Activated CD4-positive, CD25-positive, alpha-beta regulatory T cell treated with anti-CD3 and anti-CD28 coated beads, Interleukin-2, amount 50 U/mL, for 24 hours (primary cell): ENCODE measurements at regions not wholly inside any gene's neighbourhood (a gene's known extent, or its start where the extent isn't known, plus 50 kb on each side); places are given as distances from the start of the nearest gene placed in this dataset.
"Not testable (repeated sequence)": the region's sequence is repeated elsewhere in the genome, so short reads cannot be mapped to it uniquely, and the experiment has no call there.

Experiments used
- ATAC-seq, 2 donors: fragments of 150-1000 bp; cut with Tn5 transposase; one replicate each; pipeline ENCODE4 v1.10.0; 2021; ENCODE audit warnings: mild to moderate bottlenecking in 1 of 2, moderate library complexity in 1 of 2

DNA sequence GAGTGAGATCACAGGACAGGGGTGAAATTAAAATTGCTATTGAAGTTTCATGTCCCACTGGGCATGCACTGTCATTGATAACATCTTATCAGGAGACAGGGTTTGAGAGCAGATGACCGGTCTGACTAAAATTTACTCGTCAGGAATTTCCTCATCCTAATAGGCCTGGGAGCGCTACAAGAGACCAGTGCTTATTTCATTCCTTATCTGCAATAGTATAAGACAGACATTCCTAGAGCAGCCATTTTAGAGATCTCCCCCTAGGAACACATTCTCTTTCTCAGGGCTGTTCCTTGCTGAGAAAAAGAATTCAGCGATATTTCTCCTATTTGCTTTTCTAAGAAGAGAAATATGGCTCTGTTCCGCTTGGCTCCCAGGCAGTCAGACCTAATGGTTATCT lies 181.4 kb upstream of the ETV3 start:
- ATAC-seq, result no peak

DNA sequence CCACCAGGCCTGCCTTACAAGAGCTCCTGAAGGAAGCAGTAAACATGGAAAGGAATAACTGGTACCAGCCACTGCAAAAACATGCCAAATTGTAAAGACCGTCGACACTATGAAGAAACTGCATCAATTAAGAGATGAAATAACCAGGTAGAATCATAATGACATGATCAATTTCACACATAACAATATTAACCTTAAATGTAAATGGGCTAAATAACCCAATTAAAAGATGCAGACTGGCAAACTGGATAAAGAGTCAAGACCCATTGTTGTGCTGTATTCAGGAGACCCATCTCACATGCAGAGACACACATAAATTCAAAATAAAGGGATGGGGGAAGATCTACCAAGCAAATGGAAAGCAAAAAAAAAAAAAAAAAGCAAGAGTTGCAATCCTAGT lies 179.0 kb upstream of the ETV3 start:
- not testable (repeated sequence) for ATAC-seq

DNA sequence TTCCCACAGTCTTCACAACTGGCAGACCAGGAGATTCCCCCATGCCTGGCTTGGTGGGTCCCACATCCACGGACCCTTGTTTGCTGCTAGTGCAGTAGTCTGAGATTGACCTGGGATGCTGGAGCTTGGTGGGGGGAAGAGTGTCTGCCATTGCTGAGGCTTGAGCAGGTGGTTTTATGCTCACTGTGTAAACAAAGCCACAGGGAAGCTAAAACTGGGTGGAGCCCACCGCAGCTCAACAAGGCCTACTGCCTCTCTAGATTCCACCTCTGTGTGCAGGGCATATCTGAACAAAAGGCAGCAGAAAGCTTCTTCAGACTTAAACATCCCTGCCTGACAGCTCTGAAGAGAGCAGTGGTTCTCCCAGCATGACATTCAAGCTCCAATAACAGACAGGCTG lies 177.3 kb upstream of the ETV3 start:
- ATAC-seq, result no peak

GRCh38 chr1:157314408-157314807 lies 176.2 kb upstream of the ETV3 start:
- ATAC-seq, result no peak

DNA sequence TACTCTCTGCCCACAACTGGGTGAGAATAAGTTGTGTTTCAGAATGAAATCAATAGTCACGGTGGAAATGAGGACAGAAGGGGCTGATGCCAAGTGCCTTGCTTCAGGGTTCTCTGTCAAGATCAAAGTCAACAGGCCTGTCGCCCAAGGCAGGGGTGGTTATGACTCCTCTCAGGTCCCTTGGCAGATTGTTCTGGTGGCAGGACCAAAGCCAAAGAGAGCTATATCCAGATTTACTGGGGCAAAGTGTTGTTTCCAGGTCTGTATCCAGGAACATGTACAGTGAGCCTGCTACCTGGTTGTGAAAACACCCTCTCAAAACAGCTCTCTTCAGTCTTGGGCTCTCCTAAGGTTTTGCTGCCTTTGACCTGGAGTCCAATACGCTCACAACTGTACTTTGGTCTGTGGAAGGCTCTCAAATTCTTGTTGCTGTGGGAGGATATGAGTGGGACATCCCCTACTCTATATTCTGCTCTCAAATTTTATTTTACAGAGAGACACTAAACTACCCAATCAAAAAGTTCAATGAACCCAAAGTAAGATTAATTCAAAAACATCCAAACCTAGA lies 175.1 kb upstream of the ETV3 start:
- no peak for ATAC-seq

- ATAC-seq, result no peak
Observed at GRCh38 chr1:157312082-157312812, 174.1 kb upstream of the ETV3 start.

GRCh38 chr1:157311730-157312081 lies 173.5 kb upstream of the ETV3 start:
- ATAC-seq, result no peak

- ATAC-seq, result not testable (repeated sequence)
Observed at GRCh38 chr1:157310805-157311729, 172.9 kb upstream of the ETV3 start.

GRCh38 chr1:157310401-157310800 lies 172.2 kb upstream of the ETV3 start:
- no peak for ATAC-seq

DNA sequence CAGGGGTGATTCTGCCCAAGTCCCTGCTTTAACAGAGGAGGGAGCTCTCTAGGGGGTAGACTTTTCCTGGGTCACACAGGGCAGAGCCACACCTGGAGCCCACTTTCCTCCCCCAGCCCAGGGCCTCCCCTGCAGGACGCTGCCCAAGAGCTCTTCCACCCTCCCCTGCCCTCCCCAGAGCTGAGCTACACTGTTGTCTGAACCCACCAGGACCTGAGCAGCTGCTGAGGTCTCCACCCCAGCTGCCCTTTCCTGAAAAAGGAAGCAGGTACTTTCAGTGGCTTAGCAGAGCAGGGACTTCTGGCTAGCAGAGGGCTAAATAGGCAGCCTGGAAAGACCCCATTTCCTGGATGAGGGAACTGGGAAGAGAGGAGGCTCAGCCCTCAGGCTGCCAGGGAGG lies 169.3 kb upstream of the ETV3 start:
- peak in 1 of 2 donors; percentile 21 for ATAC-seq

GRCh38 chr1:157306896-157307295 lies 168.7 kb upstream of the ETV3 start:
- ATAC-seq, result no peak

- no peak for ATAC-seq
Observed at GRCh38 chr1:157304271-157304670, 166.1 kb upstream of the ETV3 start.

DNA sequence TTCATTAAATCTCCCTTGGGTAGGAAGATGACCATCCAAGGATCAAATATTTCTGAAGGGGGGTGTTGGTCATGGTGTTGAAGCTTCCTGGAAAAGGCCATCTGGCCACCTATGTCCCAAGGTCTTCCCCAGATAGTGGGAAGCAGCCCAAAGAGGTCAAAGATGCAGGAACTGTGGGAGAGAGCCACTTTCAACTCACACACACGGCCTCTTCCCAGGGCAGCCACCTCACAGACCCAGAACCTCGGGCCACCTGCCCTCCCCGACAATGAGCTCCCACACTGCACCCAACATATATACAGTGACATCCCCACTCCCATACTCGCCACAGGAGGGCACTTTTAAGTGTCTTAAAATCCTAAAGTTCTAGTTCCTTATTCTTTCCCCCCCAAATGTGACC lies 164.5 kb upstream of the ETV3 start:
- ATAC-seq, result no peak

GRCh38 chr1:157302199-157302497 lies 164.0 kb upstream of the ETV3 start:
- no peak for ATAC-seq

DNA sequence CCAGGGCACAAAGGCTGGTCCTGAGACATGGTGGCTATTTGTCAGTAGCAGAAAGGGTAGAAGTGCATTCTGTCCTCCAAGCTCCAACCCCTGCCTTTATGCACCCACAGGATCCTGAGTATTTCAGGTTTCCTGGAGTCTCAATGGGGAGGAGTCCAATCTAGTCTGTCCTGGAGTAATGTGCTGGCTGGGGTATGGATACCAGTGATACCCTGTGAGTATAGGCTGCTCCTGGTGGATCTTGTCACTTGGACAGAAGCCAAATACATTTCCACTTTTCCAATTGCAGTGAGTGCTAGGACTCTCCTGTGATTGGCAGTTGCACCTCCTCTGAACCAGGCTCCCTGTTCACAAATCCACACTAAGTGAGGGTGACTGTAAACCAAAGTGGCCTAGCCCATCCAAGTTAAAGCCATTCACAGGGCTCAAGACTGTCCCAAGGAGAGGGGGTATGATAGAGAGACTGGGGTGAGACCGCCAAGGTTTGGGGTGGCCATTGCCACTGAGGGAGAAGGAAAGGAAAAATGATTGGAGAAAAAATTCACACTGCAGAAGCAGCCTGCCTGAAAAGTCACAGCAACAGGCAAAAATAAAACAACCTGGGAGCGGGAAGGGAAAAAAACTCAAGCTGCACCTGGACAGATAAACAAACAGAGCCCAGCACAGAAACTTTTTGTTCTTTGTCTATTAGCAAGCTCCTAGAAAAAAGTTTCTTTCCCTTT lies 163.4 kb upstream of the ETV3 start:
- no peak for ATAC-seq

DNA sequence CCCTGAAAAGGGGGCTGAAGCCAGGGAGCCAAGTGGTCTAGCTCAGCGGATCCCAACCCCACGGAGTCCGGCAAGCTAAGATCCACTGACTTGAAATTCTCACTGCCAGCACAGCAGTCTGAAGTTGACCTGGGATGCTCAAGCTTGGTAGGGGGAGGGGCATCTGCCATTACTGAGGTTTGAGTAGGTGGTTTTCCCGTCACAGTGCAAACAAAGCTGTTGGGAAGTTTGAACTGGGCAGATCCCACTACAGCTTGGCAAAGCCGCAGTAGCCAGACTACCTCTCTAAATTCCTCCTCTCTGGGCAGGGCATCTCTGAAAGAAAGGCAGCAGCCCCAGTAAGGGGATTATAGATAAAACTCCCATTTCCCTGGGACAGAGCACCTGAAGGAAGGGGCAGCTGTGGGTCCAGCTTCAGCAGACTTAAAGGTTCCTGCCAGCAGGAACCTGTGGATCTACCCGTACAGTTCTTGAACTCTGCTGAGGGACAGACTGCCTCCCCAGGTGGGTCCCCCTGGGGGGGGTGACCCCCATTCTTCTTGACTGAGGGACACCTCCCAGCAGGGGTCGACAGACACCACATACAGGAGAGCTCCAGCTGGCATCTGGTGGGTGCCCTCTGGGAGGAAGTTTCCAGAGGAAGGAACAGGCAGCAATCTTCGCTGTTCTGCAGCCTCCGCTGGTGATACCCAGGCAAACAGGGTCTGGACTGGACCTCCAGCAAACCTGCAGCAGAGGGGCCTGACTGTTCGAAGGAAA lies 156.4 kb upstream of the ETV3 start:
- not testable (repeated sequence) for ATAC-seq

- ATAC-seq, result no peak
Observed at GRCh38 chr1:157292809-157293564, 154.8 kb upstream of the ETV3 start.

DNA sequence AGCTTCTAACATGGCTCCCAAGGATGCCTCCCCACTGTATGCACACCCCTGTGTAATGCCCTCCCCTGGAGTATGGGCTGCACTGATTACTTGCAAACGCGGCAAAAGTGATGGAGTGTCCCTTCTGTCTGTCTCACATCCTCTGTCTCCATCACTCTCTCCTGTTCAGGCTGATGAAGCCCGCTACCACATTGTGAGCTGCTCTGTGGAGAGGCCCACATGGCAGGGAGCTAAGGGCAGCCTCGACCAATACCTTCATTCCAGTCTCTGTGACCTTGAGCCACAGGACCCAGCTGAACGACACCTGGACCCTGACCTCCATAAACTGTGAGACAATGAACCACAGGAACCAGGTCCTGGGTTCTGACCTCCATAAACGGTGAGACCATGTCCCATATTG lies 154.1 kb upstream of the ETV3 start:
- ATAC-seq, result no peak

DNA sequence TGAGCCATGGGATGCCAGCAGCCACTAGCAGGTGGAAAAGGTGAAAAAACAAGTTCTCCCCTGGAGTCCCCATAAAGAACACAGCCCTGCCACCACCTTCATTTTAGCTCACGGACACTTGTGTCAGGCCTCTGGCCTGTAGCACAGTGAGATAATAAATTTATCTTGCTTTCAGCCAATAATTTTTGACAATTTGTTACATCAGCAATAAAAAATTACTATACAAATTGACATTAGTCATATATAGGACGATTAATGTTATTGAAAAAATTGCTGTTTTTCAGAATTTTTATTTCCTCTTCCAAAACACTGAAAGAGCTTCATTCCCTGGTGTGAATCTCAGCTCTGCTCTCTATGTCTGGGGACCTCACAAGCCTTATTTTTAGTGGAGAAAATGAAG lies 152.9 kb upstream of the ETV3 start:
- no peak for ATAC-seq

DNA sequence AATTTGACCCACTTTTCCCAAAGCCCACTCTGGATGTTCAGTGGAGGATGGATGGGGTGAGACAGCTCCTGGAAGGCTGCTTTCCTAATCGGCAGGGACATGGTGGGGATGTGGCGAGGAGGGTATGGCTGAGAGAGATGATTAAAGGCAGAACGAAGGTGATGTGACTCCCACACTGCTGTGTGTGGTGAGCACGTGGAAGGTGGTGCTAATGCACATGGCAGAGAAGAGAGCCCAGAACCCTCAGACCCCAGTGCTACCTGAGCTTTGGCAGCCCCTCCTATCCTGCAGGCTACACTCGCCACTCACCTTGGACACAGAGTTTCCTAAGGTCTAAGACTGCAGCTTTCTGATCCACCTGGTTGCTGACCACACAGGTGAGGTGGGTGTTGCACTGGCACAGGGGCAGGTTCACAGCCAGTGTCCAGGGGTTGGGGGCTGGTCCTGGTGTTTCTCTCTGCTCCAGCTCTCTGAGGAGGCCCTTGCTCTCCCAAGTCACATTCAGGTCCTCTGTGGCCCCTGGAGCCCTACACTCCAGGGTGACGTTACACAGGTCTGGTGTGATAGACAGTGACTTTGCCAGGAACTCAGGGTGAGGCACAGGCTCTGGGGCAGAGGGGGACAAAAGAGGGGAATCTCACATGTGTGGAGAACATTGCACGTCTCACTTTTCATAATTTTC lies 151.4 kb upstream of the ETV3 start:
- no peak for ATAC-seq

- ATAC-seq, result no peak
Observed at GRCh38 chr1:157288996-157289395, 150.8 kb upstream of the ETV3 start.
